HepG2 (cell line): ENCODE measurements at regions not wholly inside any gene's neighbourhood (a gene's known extent, or its start where the extent isn't known, plus 50 kb on each side); places are given as distances from the start of the nearest gene placed in this dataset.

Source experiments
- ATAC-seq: fragments of 200-7000 bp; cut with Tn5 transposase; 3 replicates; pipeline ENCODE4 v1.9.1; 2020; ENCODE audit warnings: mild to moderate bottlenecking, moderate library complexity
- BruUV-seq: library from RNA; stranded (reverse); fragments of 400-500 nt; replicated peaks from 2 replicates; lab custom pipeline; 2021; lab: Mats Ljungman, UMichigan
- CTCF ChIA-PET: fragments of 300-600 bp; formaldehyde crosslinking; extraction: SDS; loops from one replicate; lab custom pipeline; 2021; ENCODE audit warnings: low total read pairs, inconsistent platforms, low intra/inter-chr PET ratio; lab: Yijun Ruan, JAX
- POLR2A ChIA-PET: fragments of 350-600 bp; sonication (Branson Sonifier 250); formaldehyde crosslinking; loops from one replicate; lab custom pipeline; 2020; ENCODE audit warnings: antibody characterized with exemption, inconsistent platforms; lab: Yijun Ruan, JAX
- DNase-seq: peaks from one replicate; pipeline ENCODE4 v3.0.0-alpha.2; 2015; ENCODE audit warnings: low spot score
- FAIRE-seq: peaks from 3 replicates; lab custom pipeline; 2011; peaks lifted over from hg19 to GRCh38; lab: Jason Lieb, UNC
- H2AFZ ChIP-seq: one replicate; pipeline ENCODE4 v1.6.1; 2011; ENCODE audit warnings: low read length, inconsistent platforms
- H3K27ac ChIP-seq: fragments of 300-600 bp; 3 replicates; pipeline ENCODE4 v1.8.0; 2011; ENCODE audit warnings: mixed run types, mild to moderate bottlenecking, mixed read lengths, low read length, inconsistent platforms; ENCODE audit not compliant: insufficient read depth; ENCODE audit errors: extremely low read length
- H3K27me3 ChIP-seq, 2 experiments: fragments of 200-600 bp in 1 of 2; 2 replicates in 1 of 2; 3 replicates in 1 of 2; pipeline versions ENCODE4 v1.6.0 to v1.8.0; 2011; ENCODE audit warnings: low read length in 2 of 2, mild to moderate bottlenecking in 2 of 2, moderate library complexity in 2 of 2, inconsistent platforms in 1 of 2; ENCODE audit not compliant: insufficient read depth in 2 of 2, control insufficient read depth in 1 of 2
- H3K36me3 ChIP-seq, 2 experiments: fragments of 200-600 bp in 1 of 2; replicated peaks in 1 of 2; 2 replicates in 1 of 2; 3 replicates in 1 of 2; pipeline versions ENCODE4 v1.5.1 to v1.8.0; 2011; ENCODE audit warnings: low read length in 2 of 2, inconsistent platforms in 1 of 2; ENCODE audit not compliant: insufficient read depth in 2 of 2, control insufficient read depth in 1 of 2
- H3K4me1 ChIP-seq: 2 replicates; pipeline ENCODE4 v1.5.1; 2012; ENCODE audit warnings: low read length, inconsistent platforms; ENCODE audit not compliant: insufficient read depth
- H3K4me2 ChIP-seq: 2 replicates; pipeline ENCODE4 v1.6.0; 2011; ENCODE audit warnings: low read depth, low read length, inconsistent platforms
- H3K4me3 ChIP-seq, 3 experiments: fragments of 200-600 bp in 1 of 3; sonication (generic), shearing (Covaris generic) in 1 of 3; replicated peaks in 1 of 3; 2 replicates each; pipeline ENCODE4 v1.5.1; 2011 to 2016; ENCODE audit warnings: low read length in 3 of 3, inconsistent platforms in 2 of 3, low read depth in 2 of 3, mild to moderate bottlenecking in 2 of 3, control low read depth in 1 of 3, mixed read lengths in 1 of 3; ENCODE audit not compliant: insufficient read depth in 1 of 3
- H3K79me2 ChIP-seq: one replicate; pipeline ENCODE4 v1.6.1; 2011; ENCODE audit warnings: low read length, inconsistent platforms; ENCODE audit not compliant: insufficient read depth
- H3K9ac ChIP-seq: 2 replicates; pipeline ENCODE4 v1.6.0; 2011; ENCODE audit warnings: mild to moderate bottlenecking, low read depth, low read length, inconsistent platforms; ENCODE audit not compliant: insufficient read depth
- H3K9me3 ChIP-seq: 2 replicates; pipeline ENCODE4 v1.5.1; 2012; ENCODE audit warnings: mild to moderate bottlenecking, low read length
- H4K20me1 ChIP-seq: 2 replicates; pipeline ENCODE4 v1.6.0; 2011; ENCODE audit warnings: inconsistent platforms, mild to moderate bottlenecking, low read length, moderate library complexity; ENCODE audit not compliant: insufficient read depth
- ATF1 ChIP-seq: IDR thresholded peaks from 2 replicates; pipeline ENCODE4 v1.6.1; 2016; ENCODE audit warnings: mild to moderate bottlenecking, control low read depth
- CENPX ChIP-seq: sonication (generic); formaldehyde crosslinking; IDR thresholded peaks from 2 replicates; pipeline ENCODE4 v1.9.0; 2021; ENCODE audit warnings: mild to moderate bottlenecking, missing genetic modification reagents, moderate library complexity
- FIP1L1 ChIP-seq: fragments of 200-400 bp; formaldehyde crosslinking; IDR thresholded peaks from 2 replicates; pipeline ENCODE4 v1.6.1; 2018; ENCODE audit warnings: low read depth, mild to moderate bottlenecking, low read length, moderate library complexity, borderline replicate concordance; ENCODE audit not compliant: insufficient read depth
- FOXA1 ChIP-seq, 2 experiments: fragments of 450-650 bp in 1 of 2; sonication (generic) in 1 of 2; formaldehyde crosslinking in 1 of 2; IDR thresholded peaks; 2 replicates each; pipeline versions ENCODE4 v1.4.0 to v1.6.1; 2016 to 2020; ENCODE audit warnings: missing genetic modification reagents in 1 of 2
- GATA4 ChIP-seq: sonication (generic); IDR thresholded peaks from 2 replicates; pipeline ENCODE4 v1.6.1; 2016; ENCODE audit warnings: antibody characterized with exemption, low read depth, borderline replicate concordance
- KLF12 ChIP-seq: sonication (generic); formaldehyde crosslinking; IDR thresholded peaks from 2 replicates; pipeline ENCODE4 v1.4.0; 2020; ENCODE audit warnings: missing genetic modification reagents, borderline replicate concordance
- KLF15 ChIP-seq: sonication (generic); formaldehyde crosslinking; IDR thresholded peaks from 2 replicates; pipeline ENCODE4 v1.8.1; 2023; ENCODE audit warnings: borderline replicate concordance, mild to moderate bottlenecking, inconsistent platforms, missing genetic modification reagents, mixed read lengths
- LCORL ChIP-seq, 2 experiments: fragments of 450-650 bp in 1 of 2; sonication (generic) in 1 of 2; formaldehyde crosslinking in 1 of 2; IDR thresholded peaks; 2 replicates each; pipeline versions ENCODE4 v1.5.0 to v1.6.1; 2017 to 2020; ENCODE audit warnings: antibody characterized with exemption in 1 of 2, missing genetic modification reagents in 1 of 2
- XBP1 ChIP-seq: sonication (generic); formaldehyde crosslinking; IDR thresholded peaks from 2 replicates; pipeline ENCODE4 v1.5.0; 2020; ENCODE audit warnings: missing genetic modification reagents
- ZFP1 ChIP-seq: IDR thresholded peaks from 2 replicates; pipeline ENCODE4 v1.6.1; 2016
- ZKSCAN5 ChIP-seq: sonication (generic); formaldehyde crosslinking; IDR thresholded peaks from 2 replicates; pipeline ENCODE4 v1.5.1; 2020; ENCODE audit warnings: mild to moderate bottlenecking, missing genetic modification reagents
- ZNF451 ChIP-seq: sonication (generic); formaldehyde crosslinking; IDR thresholded peaks from 2 replicates; pipeline ENCODE4 v1.5.0; 2020; ENCODE audit warnings: mild to moderate bottlenecking, missing genetic modification reagents
- ZNF510 ChIP-seq: sonication (generic); formaldehyde crosslinking; IDR thresholded peaks from 2 replicates; pipeline ENCODE4 v1.4.0; 2020; ENCODE audit warnings: low read depth, mild to moderate bottlenecking, missing genetic modification reagents
- ZNF614 ChIP-seq: IDR thresholded peaks from 2 replicates; pipeline ENCODE4 v1.6.1; 2018; ENCODE audit warnings: missing biosample characterization, missing genetic modification reagents, inconsistent platforms, borderline replicate concordance
- ZNF615 ChIP-seq: sonication (generic); formaldehyde crosslinking; IDR thresholded peaks from 2 replicates; pipeline ENCODE4 v1.5.0; 2020; ENCODE audit warnings: mild to moderate bottlenecking, missing genetic modification reagents, borderline replicate concordance
- WGBS: methylation state at CpG from one replicate; pipeline ENCODE4 v1.1.6; 2017; ENCODE audit warnings: low lambda C conversion rate; 5-methylcytosine and 5-hydroxymethylcytosine counted together
- in situ Hi-C: cut with HindIII; loops from 2 replicates; pipeline ENCODE4 v1.10.0; 2017; ENCODE audit warnings: low pct_unique_long_range_greater_than_20kb; ENCODE audit not compliant: extremely low pct_ligation_motif_present
- intact Hi-C: fragments of 100-400 bp; cut with micrococcal nuclease; formaldehyde crosslinking; loops from one replicate; pipeline ENCODE4 v1.10.0; 2022; ENCODE audit not compliant: unreplicated experiment
- TF ChIP-seq, protein P1 (sequence below): sonication (generic); formaldehyde crosslinking; conservative IDR thresholded peaks from 2 replicates; pipeline ENCODE4 v1.8.0; 2022; ENCODE audit warnings: mild to moderate bottlenecking, moderate library complexity, missing genetic modification reagents
- TF ChIP-seq, protein P2 (sequence below): sonication (generic); formaldehyde crosslinking; IDR thresholded peaks from 2 replicates; pipeline ENCODE4 v1.5.1; 2020; ENCODE audit warnings: missing genetic modification reagents, mild to moderate bottlenecking, borderline replicate concordance
- TF ChIP-seq, protein P3 (sequence below): sonication (generic); formaldehyde crosslinking; IDR thresholded peaks from 2 replicates; pipeline ENCODE4 v1.4.0; 2020; ENCODE audit warnings: missing genetic modification reagents, mild to moderate bottlenecking, borderline replicate concordance

DNA sequence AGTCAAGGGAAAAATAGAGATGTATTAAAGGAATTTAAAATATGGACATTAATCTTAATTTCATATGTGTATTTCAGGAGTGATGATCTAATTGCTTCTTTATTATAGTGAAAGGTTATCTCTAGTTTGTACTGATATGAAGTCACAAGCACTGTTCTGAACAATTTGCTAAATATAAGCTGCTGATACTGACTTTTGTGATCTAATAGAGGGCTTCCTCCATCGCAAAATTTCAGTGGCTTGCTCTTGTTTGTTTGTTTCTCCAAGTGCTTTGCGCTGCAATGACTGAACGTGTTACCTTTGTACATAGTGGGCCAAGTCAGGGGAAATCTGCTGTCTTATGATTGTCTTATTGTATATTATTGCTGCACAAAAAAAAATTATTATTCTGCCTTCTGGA, 307.0 kb downstream of the KCNJ2 start:
- ATAC-seq (no peak), FAIRE-seq (no peak)
- no TSS peak for BruUV-seq
- H3K4me3 ChIP-seq, result no peak overlapping the region
- TF ChIP-seq XBP1 (no peak), KLF15 (no peak), GATA4 (no peak), LCORL (IDR thresholded peaks at IDR 0.05) (no peak), LCORL (CRISPR knock-in tag; IDR thresholded peaks at IDR 0.05) (no peak), ZNF614 (no peak), ZNF510 (no peak), KLF12 (no peak), ZNF451 (CRISPR knock-in tag) (no peak), FIP1L1 (no peak), CENPX (CRISPR knock-in tag) (no peak), ZNF615 (CRISPR knock-in tag) (no peak), ZFP1 (no peak), FOXA1 (IDR thresholded peaks at IDR 0.05) (no peak), FOXA1 (CRISPR knock-in tag; IDR thresholded peaks at IDR 0.05) (no peak), ZKSCAN5 (no peak), ATF1 (CRISPR knock-in tag) (no peak)
- TF ChIP-seq, protein P1, sequence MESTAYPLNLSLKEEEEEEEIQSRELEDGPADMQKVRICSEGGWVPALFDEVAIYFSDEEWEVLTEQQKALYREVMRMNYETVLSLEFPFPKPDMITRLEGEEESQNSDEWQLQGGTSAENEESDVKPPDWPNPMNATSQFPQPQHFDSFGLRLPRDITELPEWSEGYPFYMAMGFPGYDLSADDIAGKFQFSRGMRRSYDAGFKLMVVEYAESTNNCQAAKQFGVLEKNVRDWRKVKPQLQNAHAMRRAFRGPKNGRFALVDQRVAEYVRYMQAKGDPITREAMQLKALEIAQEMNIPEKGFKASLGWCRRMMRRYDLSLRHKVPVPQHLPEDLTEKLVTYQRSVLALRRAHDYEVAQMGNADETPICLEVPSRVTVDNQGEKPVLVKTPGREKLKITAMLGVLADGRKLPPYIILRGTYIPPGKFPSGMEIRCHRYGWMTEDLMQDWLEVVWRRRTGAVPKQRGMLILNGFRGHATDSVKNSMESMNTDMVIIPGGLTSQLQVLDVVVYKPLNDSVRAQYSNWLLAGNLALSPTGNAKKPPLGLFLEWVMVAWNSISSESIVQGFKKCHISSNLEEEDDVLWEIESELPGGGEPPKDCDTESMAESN, result no peak
- TF ChIP-seq, protein P2, sequence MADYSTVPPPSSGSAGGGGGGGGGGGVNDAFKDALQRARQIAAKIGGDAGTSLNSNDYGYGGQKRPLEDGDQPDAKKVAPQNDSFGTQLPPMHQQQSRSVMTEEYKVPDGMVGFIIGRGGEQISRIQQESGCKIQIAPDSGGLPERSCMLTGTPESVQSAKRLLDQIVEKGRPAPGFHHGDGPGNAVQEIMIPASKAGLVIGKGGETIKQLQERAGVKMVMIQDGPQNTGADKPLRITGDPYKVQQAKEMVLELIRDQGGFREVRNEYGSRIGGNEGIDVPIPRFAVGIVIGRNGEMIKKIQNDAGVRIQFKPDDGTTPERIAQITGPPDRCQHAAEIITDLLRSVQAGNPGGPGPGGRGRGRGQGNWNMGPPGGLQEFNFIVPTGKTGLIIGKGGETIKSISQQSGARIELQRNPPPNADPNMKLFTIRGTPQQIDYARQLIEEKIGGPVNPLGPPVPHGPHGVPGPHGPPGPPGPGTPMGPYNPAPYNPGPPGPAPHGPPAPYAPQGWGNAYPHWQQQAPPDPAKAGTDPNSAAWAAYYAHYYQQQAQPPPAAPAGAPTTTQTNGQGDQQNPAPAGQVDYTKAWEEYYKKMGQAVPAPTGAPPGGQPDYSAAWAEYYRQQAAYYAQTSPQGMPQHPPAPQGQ (CRISPR knock-in tag), result no peak
- TF ChIP-seq, protein P3, sequence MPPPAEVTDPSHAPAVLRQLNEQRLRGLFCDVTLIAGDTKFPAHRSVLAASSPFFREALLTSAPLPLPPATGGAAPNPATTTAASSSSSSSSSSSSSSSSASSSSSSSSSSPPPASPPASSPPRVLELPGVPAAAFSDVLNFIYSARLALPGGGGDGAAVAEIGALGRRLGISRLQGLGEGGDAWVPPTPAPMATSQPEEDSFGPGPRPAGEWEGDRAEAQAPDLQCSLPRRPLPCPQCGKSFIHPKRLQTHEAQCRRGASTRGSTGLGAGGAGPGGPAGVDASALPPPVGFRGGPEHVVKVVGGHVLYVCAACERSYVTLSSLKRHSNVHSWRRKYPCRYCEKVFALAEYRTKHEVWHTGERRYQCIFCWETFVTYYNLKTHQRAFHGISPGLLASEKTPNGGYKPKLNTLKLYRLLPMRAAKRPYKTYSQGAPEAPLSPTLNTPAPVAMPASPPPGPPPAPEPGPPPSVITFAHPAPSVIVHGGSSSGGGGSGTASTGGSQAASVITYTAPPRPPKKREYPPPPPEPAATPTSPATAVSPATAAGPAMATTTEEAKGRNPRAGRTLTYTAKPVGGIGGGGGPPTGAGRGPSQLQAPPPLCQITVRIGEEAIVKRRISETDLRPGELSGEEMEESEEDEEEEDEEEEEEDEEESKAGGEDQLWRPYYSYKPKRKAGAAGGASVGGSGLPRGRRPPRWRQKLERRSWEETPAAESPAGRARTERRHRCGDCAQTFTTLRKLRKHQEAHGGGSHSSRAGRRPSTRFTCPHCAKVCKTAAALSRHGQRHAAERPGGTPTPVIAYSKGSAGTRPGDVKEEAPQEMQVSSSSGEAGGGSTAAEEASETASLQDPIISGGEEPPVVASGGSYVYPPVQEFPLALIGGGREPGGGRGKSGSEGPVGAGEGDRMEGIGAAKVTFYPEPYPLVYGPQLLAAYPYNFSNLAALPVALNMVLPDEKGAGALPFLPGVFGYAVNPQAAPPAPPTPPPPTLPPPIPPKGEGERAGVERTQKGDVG (CRISPR knock-in tag), result no peak
- TF ChIP-seq, all 625 proteins: peak for 0
- no peak for DNase-seq
- Histone ChIP-seq H3K4me2 (no peak overlapping the region), H3K9ac (no peak overlapping the region), H2AFZ (no peak overlapping the region), H3K27me3 (no peaks in the 10 kb centered on the region), H4K20me1 (no peaks in the 10 kb centered on the region), H3K36me3 (no peaks in the 10 kb centered on the region), H3K27ac (no peak overlapping the region), H3K9me3 (peaks cover 79% of the 10 kb centered on the region), H3K4me1 (no peaks in the 10 kb centered on the region), H3K79me2 (no peaks in the 10 kb centered on the region)
- in situ Hi-C loops, result no loop called here
- WGBS, result 1% methylated on average over 3 of the region's 3 CpGs
- intact Hi-C loops, result loop anchor here (10.0 kb wide), 1 partner anchor 1238 kb away; no protein-coding TSS in a partner anchor
- ChIA-PET POLR2A (no interaction called here), CTCF (no interaction called here)
